HEK293 (cell line): ENCODE measurements at regions not wholly inside any gene's neighbourhood (a gene's known extent, or its start where the extent isn't known, plus 50 kb on each side); places are given as distances from the start of the nearest gene placed in this dataset.

ENCODE experiments used
- CTCF ChIA-PET: fragments of 350-600 bp; formaldehyde crosslinking; extraction: SDS; loops from one replicate; lab custom pipeline; 2021; ENCODE audit warnings: antibody characterized with exemption; lab: Yijun Ruan, JAX
- POLR2A ChIA-PET: fragments of 300-600 bp; formaldehyde crosslinking; extraction: SDS; loops from one replicate; lab custom pipeline; 2020; ENCODE audit warnings: antibody characterized with exemption, inconsistent platforms; lab: Yijun Ruan, JAX
- H3K27ac ChIP-seq: fragments of 200-500 bp; sonication (Bioruptor generic); 2 replicates; pipeline ENCODE4 v1.5.1; 2014; ENCODE audit warnings: low read depth, low read length, control low read depth, inconsistent platforms; ENCODE audit errors: extremely low read depth
- H3K36me3 ChIP-seq, 2 experiments: fragments of 200-500 bp in 1 of 2; sonication (Bioruptor generic) in 1 of 2; 1 replicate in 1 of 2; 2 replicates in 1 of 2; pipeline ENCODE4 v1.5.1; 2014 to 2017; ENCODE audit warnings: inconsistent platforms in 2 of 2, low read length in 2 of 2; ENCODE audit not compliant: control insufficient read depth in 2 of 2, insufficient read depth in 1 of 2
- H3K4me1 ChIP-seq: fragments of 200-500 bp; sonication (Bioruptor generic); 2 replicates; pipeline ENCODE4 v1.5.1; 2014; ENCODE audit warnings: mild to moderate bottlenecking, low read length, inconsistent platforms; ENCODE audit not compliant: control insufficient read depth, insufficient read depth
- H3K4me3 ChIP-seq: 2 replicates; pipeline ENCODE4 v1.5.1; 2011; ENCODE audit warnings: low read depth, mild to moderate bottlenecking, control low read depth, low read length, moderate library complexity
- H3K9me3 ChIP-seq: fragments of 200-500 bp; sonication (Bioruptor generic); 2 replicates; pipeline ENCODE4 v1.5.1; 2014; ENCODE audit warnings: low read depth, low read length, inconsistent platforms; ENCODE audit not compliant: control insufficient read depth, insufficient read depth
- AEBP2 ChIP-seq: fragments of 450-650 bp; formaldehyde crosslinking; IDR thresholded peaks from 2 replicates; pipeline ENCODE4 v1.5.1; 2016; ENCODE audit warnings: missing biosample characterization, missing genetic modification characterization, borderline replicate concordance
- ATF2 ChIP-seq: fragments of 450-650 bp; formaldehyde crosslinking; IDR thresholded peaks from 2 replicates; pipeline ENCODE4 v1.5.1; 2016; ENCODE audit warnings: missing biosample characterization, missing genetic modification characterization, low read depth
- FEZF1 ChIP-seq: fragments of 450-650 bp; formaldehyde crosslinking; IDR thresholded peaks from 2 replicates; pipeline ENCODE4 v1.5.1; 2016; ENCODE audit warnings: missing biosample characterization, missing genetic modification characterization
- GLI4 ChIP-seq: fragments of 450-650 bp; formaldehyde crosslinking; IDR thresholded peaks from 2 replicates; pipeline ENCODE4 v1.5.1; 2016; ENCODE audit warnings: missing biosample characterization, missing genetic modification characterization
- GLIS1 ChIP-seq: fragments of 450-650 bp; formaldehyde crosslinking; IDR thresholded peaks from 2 replicates; pipeline ENCODE4 v1.5.1; 2016; ENCODE audit warnings: missing biosample characterization, missing genetic modification characterization
- HOXC10 ChIP-seq: sonication (generic); formaldehyde crosslinking; IDR thresholded peaks from 2 replicates; pipeline ENCODE4 v1.8.1; 2023; ENCODE audit warnings: mild to moderate bottlenecking, missing genetic modification reagents
- MZF1 ChIP-seq: fragments of 450-650 bp; formaldehyde crosslinking; IDR thresholded peaks from 2 replicates; pipeline ENCODE4 v1.5.1; 2017; ENCODE audit warnings: missing biosample characterization, missing genetic modification characterization, borderline replicate concordance
- PRDM1 ChIP-seq: fragments of 450-650 bp; formaldehyde crosslinking; IDR thresholded peaks from 2 replicates; pipeline ENCODE4; 2016; ENCODE audit warnings: missing biosample characterization, missing genetic modification characterization
- PRDM6 ChIP-seq: fragments of 450-650 bp; formaldehyde crosslinking; IDR thresholded peaks from 2 replicates; pipeline ENCODE4 v1.5.1; 2017; ENCODE audit warnings: missing biosample characterization, missing genetic modification characterization
- ZBTB49 ChIP-seq: fragments of 450-650 bp; formaldehyde crosslinking; IDR thresholded peaks from 2 replicates; pipeline ENCODE4 v1.5.1; 2016; ENCODE audit warnings: missing biosample characterization, missing genetic modification characterization, low read depth
- ZBTB8A ChIP-seq: fragments of 450-650 bp; formaldehyde crosslinking; IDR thresholded peaks from 2 replicates; pipeline ENCODE4 v1.5.1; 2016; ENCODE audit warnings: missing biosample characterization, missing genetic modification characterization
- ZFP41 ChIP-seq: fragments of 450-650 bp; formaldehyde crosslinking; IDR thresholded peaks from 2 replicates; pipeline ENCODE4 v1.5.1; 2016; ENCODE audit warnings: missing biosample characterization, missing genetic modification characterization, borderline replicate concordance
- ZNF140 ChIP-seq: fragments of 450-650 bp; formaldehyde crosslinking; IDR thresholded peaks from 2 replicates; pipeline ENCODE4 v1.5.1; 2016; ENCODE audit warnings: missing biosample characterization, missing genetic modification characterization
- ZNF18 ChIP-seq: fragments of 450-650 bp; formaldehyde crosslinking; IDR thresholded peaks from 2 replicates; pipeline ENCODE4 v1.5.1; 2016; ENCODE audit warnings: missing biosample characterization, missing genetic modification characterization
- ZNF211 ChIP-seq: fragments of 450-650 bp; formaldehyde crosslinking; IDR thresholded peaks from 2 replicates; pipeline ENCODE4 v1.5.1; 2016; ENCODE audit warnings: low read depth, missing biosample characterization, missing genetic modification characterization
- ZNF24 ChIP-seq: fragments of 450-650 bp; formaldehyde crosslinking; IDR thresholded peaks from 2 replicates; pipeline ENCODE4 v1.5.1; 2016; ENCODE audit warnings: missing biosample characterization, missing genetic modification characterization
- ZNF501 ChIP-seq: fragments of 450-650 bp; formaldehyde crosslinking; IDR thresholded peaks from 2 replicates; pipeline ENCODE4 v1.5.1; 2016; ENCODE audit warnings: missing biosample characterization, missing genetic modification characterization
- ZNF513 ChIP-seq: fragments of 450-650 bp; IDR thresholded peaks from 2 replicates; pipeline ENCODE4 v1.5.1; 2018; ENCODE audit warnings: missing biosample characterization, missing genetic modification characterization
- ZNF580 ChIP-seq: fragments of 450-650 bp; formaldehyde crosslinking; IDR thresholded peaks from 2 replicates; pipeline ENCODE4 v1.5.1; 2016; ENCODE audit warnings: missing biosample characterization, missing genetic modification characterization
- ZNF600 ChIP-seq: fragments of 450-650 bp; formaldehyde crosslinking; IDR thresholded peaks from 2 replicates; pipeline ENCODE4 v1.5.1; 2016; ENCODE audit warnings: missing biosample characterization, missing genetic modification characterization
- ZNF654 ChIP-seq: fragments of 450-650 bp; formaldehyde crosslinking; IDR thresholded peaks from 2 replicates; pipeline ENCODE4 v1.5.1; 2016; ENCODE audit warnings: low read depth, missing biosample characterization, missing genetic modification characterization
- ZNF658 ChIP-seq: fragments of 450-650 bp; formaldehyde crosslinking; IDR thresholded peaks from 2 replicates; pipeline ENCODE4; 2016; ENCODE audit warnings: missing biosample characterization, missing genetic modification characterization
- ZNF677 ChIP-seq: fragments of 450-650 bp; IDR thresholded peaks from 2 replicates; pipeline ENCODE4 v1.5.0; 2018; ENCODE audit warnings: missing biosample characterization, mild to moderate bottlenecking, missing genetic modification characterization, moderate library complexity
- ZXDB ChIP-seq: fragments of 450-650 bp; formaldehyde crosslinking; IDR thresholded peaks from 2 replicates; pipeline ENCODE4 v1.5.1; 2016; ENCODE audit warnings: missing biosample characterization, missing genetic modification characterization

- TF ChIP-seq ZNF654: no peak
- TF ChIP-seq ZXDB: no peak
- TF ChIP-seq ZBTB8A (tag by site-specific recombination): no peak
- no peak for TF ChIP-seq HOXC10 (CRISPR knock-in tag)
- TF ChIP-seq ZNF24 (tag by site-specific recombination): no peak
- no peak for TF ChIP-seq ATF2 (tag by site-specific recombination)
Observed at GRCh38 chr6:99184696-99185095, 164.8 kb downstream of the FAXC start (continued).

- TF ChIP-seq GLIS1 (no peak), ZNF513 (tag by site-specific recombination) (no peak), MZF1 (tag by site-specific recombination) (no peak)
- TF ChIP-seq, all 188 proteins: peak for 0
- Histone ChIP-seq H3K36me3 (no peaks in the 10 kb centered on the region), H3K9me3 (no peaks in the 10 kb centered on the region), H3K4me1 (no peaks in the 10 kb centered on the region), H3K4me3 (no peak overlapping the region), H3K27ac (no peak overlapping the region)
- ChIA-PET POLR2A (no interaction called here), CTCF (interaction anchor here (0.5 to 2.2 kb wide), 3 partner anchors 29 to 39 kb away, joined by 3 to 12 read pairs (median 3); no protein-coding TSS in a partner anchor)
Observed at GRCh38 chr6:99183066-99183465, 166.4 kb downstream of the FAXC start.

- ChIA-PET POLR2A (no interaction called here), CTCF (no interaction called here)
- no peaks in the 10 kb centered on the region for H3K9me3 ChIP-seq
- no peak overlapping the region for H3K4me3 ChIP-seq
- no peak overlapping the region for H3K27ac ChIP-seq
- H3K4me1 ChIP-seq: no peaks in the 10 kb centered on the region
- no peaks in the 10 kb centered on the region for H3K36me3 ChIP-seq
- TF ChIP-seq GLI4 (no peak), ZNF211 (tag by site-specific recombination) (no peak), ZNF580 (tag by site-specific recombination) (no peak), ZNF18 (tag by site-specific recombination) (no peak), ZNF600 (tag by site-specific recombination) (no peak), PRDM1 (tag by site-specific recombination) (no peak), ZNF140 (no peak), AEBP2 (tag by site-specific recombination) (no peak), ZNF658 (tag by site-specific recombination) (no peak), ZBTB49 (tag by site-specific recombination) (no peak), ZFP41 (tag by site-specific recombination) (no peak), PRDM6 (tag by site-specific recombination) (no peak), FEZF1 (no peak), ZNF677 (tag by site-specific recombination) (no peak), ZNF501 (tag by site-specific recombination) (no peak)
Observed at GRCh38 chr6:99181174-99181573, 168.3 kb downstream of the FAXC start.
